ENCODE measurements at regions not wholly inside any gene's neighbourhood (a gene's known extent, or its start where the extent isn't known, plus 50 kb on each side); places are given as distances from the start of the nearest gene placed in this dataset.

GRCh38 chr7:34497153-34497777, 160.8 kb upstream of the NPSR1 start:
- no peaks in the 10 kb centered on the region for H3K9me3 ChIP-seq
- no peak for DNase-seq
- intact Hi-C loops (cut with DNase I, micrococcal nuclease) = no loop called here
- TF ChIP-seq, protein P1, sequence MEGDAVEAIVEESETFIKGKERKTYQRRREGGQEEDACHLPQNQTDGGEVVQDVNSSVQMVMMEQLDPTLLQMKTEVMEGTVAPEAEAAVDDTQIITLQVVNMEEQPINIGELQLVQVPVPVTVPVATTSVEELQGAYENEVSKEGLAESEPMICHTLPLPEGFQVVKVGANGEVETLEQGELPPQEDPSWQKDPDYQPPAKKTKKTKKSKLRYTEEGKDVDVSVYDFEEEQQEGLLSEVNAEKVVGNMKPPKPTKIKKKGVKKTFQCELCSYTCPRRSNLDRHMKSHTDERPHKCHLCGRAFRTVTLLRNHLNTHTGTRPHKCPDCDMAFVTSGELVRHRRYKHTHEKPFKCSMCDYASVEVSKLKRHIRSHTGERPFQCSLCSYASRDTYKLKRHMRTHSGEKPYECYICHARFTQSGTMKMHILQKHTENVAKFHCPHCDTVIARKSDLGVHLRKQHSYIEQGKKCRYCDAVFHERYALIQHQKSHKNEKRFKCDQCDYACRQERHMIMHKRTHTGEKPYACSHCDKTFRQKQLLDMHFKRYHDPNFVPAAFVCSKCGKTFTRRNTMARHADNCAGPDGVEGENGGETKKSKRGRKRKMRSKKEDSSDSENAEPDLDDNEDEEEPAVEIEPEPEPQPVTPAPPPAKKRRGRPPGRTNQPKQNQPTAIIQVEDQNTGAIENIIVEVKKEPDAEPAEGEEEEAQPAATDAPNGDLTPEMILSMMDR (IDR thresholded peaks at IDR 0.05) = no peak
- H3K4me3 ChIP-seq = no peak overlapping the region
- H3K4me1 ChIP-seq (ENCODE audit: low read depth) = no peaks in the 10 kb centered on the region
- no peaks in the 10 kb centered on the region for H3K36me3 ChIP-seq (ENCODE audit: low read depth)
- no peak for ATAC-seq

DNA sequence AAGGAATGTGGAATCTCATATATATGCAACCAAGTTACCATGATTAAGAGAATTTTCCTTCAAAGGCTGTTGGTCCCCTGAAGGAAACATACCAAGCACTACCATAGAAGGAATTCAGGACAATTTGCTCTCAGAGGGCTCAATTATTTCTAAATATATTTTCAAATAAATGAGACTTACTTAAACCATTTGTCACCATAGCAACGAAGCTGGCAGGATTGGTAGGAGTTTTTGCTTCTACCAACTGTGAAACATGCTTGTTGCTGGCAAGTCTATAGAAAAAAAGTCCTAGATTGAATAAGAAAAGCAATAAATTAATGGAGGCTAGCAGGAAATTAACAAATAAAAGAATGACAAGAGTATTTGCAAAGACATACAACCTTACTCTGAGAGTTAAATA, 156.9 kb upstream of the NPSR1 start:
- Histone ChIP-seq H3K9me3 (no peaks in the 10 kb centered on the region), H3K36me3 (ENCODE audit: low read depth) (no peaks in the 10 kb centered on the region), H3K4me1 (ENCODE audit: low read depth) (no peaks in the 10 kb centered on the region), H3K4me3 (no peak overlapping the region)
- intact Hi-C loops (cut with DNase I, micrococcal nuclease) = no loop called here
- DNase-seq (no peak), ATAC-seq (no peak)
- TF ChIP-seq, protein P1 (IDR thresholded peaks at IDR 0.05) = no peak

GRCh38 chr7:34507191-34507590, 150.8 kb upstream of the NPSR1 start:
- intact Hi-C loops (cut with DNase I, micrococcal nuclease) = no loop called here
- no peaks in the 10 kb centered on the region for H3K4me1 ChIP-seq (ENCODE audit: low read depth)
- H3K36me3 ChIP-seq (ENCODE audit: low read depth) = no peaks in the 10 kb centered on the region
- no peak overlapping the region for H3K4me3 ChIP-seq
- ATAC-seq (no peak), DNase-seq (no peak)
- H3K9me3 ChIP-seq = peaks cover 4% of the 10 kb centered on the region
- TF ChIP-seq, protein P1 (IDR thresholded peaks at IDR 0.05) = no peak

- Histone ChIP-seq H3K4me1 (ENCODE audit: low read depth) (no peaks in the 10 kb centered on the region), H3K36me3 (ENCODE audit: low read depth) (no peaks in the 10 kb centered on the region), H3K9me3 (peaks cover 26% of the 10 kb centered on the region), H3K4me3 (no peak overlapping the region)
- no peak for ATAC-seq
- DNase-seq = no peak
- intact Hi-C loops (cut with DNase I, micrococcal nuclease) = no loop called here
- TF ChIP-seq, protein P1 (IDR thresholded peaks at IDR 0.05) = no peak
These were observed 134.6 kb upstream of the NPSR1 start for GRCh38 chr7:34523226-34523918.

GRCh38 chr7:34530259-34530658, 127.8 kb upstream of the NPSR1 start:
- Histone ChIP-seq H3K36me3 (ENCODE audit: low read depth) (no peaks in the 10 kb centered on the region), H3K9me3 (peaks cover 12% of the 10 kb centered on the region), H3K4me1 (ENCODE audit: low read depth) (no peaks in the 10 kb centered on the region), H3K4me3 (no peak overlapping the region)
- TF ChIP-seq, protein P1 (IDR thresholded peaks at IDR 0.05) = no peak
- DNase-seq = no peak
- intact Hi-C loops (cut with DNase I, micrococcal nuclease) = no loop called here
- ATAC-seq = no peak

Data from mucosa of descending colon (tissue), 3 donors.